ENCODE measurements at regions not wholly inside any gene's neighbourhood (a gene's known extent, or its start where the extent isn't known, plus 50 kb on each side); places are given as distances from the start of the nearest gene placed in this dataset.

DNA sequence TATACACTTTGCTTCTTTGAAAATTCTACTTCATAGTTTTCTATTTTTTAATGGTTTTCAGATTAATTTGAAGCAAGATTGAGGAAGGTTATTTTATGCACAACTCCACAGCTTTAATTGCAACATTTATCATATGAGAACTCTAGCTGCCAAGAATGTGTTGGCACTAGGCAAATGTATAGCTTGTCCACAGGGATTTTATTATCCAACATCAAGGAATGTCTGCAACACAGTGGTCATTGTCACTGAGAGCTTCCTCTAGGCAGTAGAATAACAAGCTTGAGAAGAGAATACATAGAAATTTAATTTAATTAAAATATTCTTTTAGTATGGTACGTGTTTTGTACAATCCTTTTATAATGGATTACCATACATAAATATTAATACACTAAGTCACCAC, 1600.8 kb downstream of the ARAP2 start:
- TF ChIP-seq POLR2AphosphoS5 (IDR thresholded peaks at IDR 0.05): no peak
- TF ChIP-seq, protein P1, sequence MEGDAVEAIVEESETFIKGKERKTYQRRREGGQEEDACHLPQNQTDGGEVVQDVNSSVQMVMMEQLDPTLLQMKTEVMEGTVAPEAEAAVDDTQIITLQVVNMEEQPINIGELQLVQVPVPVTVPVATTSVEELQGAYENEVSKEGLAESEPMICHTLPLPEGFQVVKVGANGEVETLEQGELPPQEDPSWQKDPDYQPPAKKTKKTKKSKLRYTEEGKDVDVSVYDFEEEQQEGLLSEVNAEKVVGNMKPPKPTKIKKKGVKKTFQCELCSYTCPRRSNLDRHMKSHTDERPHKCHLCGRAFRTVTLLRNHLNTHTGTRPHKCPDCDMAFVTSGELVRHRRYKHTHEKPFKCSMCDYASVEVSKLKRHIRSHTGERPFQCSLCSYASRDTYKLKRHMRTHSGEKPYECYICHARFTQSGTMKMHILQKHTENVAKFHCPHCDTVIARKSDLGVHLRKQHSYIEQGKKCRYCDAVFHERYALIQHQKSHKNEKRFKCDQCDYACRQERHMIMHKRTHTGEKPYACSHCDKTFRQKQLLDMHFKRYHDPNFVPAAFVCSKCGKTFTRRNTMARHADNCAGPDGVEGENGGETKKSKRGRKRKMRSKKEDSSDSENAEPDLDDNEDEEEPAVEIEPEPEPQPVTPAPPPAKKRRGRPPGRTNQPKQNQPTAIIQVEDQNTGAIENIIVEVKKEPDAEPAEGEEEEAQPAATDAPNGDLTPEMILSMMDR (IDR thresholded peaks at IDR 0.05): no peak
